ENCODE measurements at regions not wholly inside any gene's neighbourhood (a gene's known extent, or its start where the extent isn't known, plus 50 kb on each side); places are given as distances from the start of the nearest gene placed in this dataset.

GRCh38 chr10:106301146-106301545 is 863.4 kb downstream of the SORCS1 start (continued):
- TF ChIP-seq CHD7 (IDR thresholded peaks at IDR 0.05; ENCODE audit: insufficient replicate concordance, low read length) (no peak), MAX (IDR thresholded peaks at IDR 0.05) (no peak), CTCF (IDR thresholded peaks at IDR 0.05; ENCODE audit: control extremely low read depth in 1 of 3, insufficient read depth in 1 of 3, low read depth in 1 of 3, low read length in 3 of 3) (no peak), CHD1 (IDR thresholded peaks at IDR 0.05; ENCODE audit: low read depth, low read length) (no peak), ATF2 (IDR thresholded peaks at IDR 0.05; ENCODE audit: low read length) (no peak), RBBP5 (IDR thresholded peaks at IDR 0.05; ENCODE audit: borderline replicate concordance, low read depth, low read length) (no peak)
